ENCODE measurements at regions not wholly inside any gene's neighbourhood (a gene's known extent, or its start where the extent isn't known, plus 50 kb on each side); places are given as distances from the start of the nearest gene placed in this dataset.
"Not testable (repeated sequence)": the region's sequence is repeated elsewhere in the genome, so short reads cannot be mapped to it uniquely, and the experiment has no call there.

DNA sequence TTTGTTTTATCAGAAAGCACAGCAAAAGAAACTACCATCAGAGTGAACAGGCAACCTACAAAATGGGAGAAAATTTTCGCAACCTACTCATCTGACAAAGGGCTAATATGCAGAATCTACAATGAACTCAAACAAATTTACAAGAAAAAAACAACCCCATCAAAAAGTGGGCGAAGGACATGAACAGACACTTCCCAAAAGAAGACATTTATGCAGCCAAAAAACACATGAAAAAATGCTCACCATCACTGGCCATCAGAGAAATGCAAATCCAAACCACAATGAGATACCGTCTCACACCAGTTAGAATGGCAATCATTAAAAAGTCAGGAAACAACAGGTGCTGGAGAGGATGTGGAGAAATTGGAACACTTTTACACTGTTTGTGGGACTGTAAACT is 460.4 kb upstream of the MKI67 start:
- not testable (repeated sequence) for TF ChIP-seq TAF1 (IDR thresholded peaks at IDR 0.05; ENCODE audit: borderline replicate concordance, low read depth, low read length); FOXM1 (IDR thresholded peaks at IDR 0.05; ENCODE audit: low read depth); GATA2 (CRISPR knock-in tag; IDR thresholded peaks at IDR 0.05); RFX5 (IDR thresholded peaks at IDR 0.05; ENCODE audit: low read length); NRF1 (IDR thresholded peaks at IDR 0.05; ENCODE audit: low read depth, low read length); NFIC (IDR thresholded peaks at IDR 0.05; ENCODE audit: borderline replicate concordance); SMC3 (IDR thresholded peaks at IDR 0.05; ENCODE audit: low read depth, low read length); POLR2AphosphoS5 (IDR thresholded peaks at IDR 0.05; ENCODE audit: low read depth, low read length)
- TF ChIP-seq, protein P1, sequence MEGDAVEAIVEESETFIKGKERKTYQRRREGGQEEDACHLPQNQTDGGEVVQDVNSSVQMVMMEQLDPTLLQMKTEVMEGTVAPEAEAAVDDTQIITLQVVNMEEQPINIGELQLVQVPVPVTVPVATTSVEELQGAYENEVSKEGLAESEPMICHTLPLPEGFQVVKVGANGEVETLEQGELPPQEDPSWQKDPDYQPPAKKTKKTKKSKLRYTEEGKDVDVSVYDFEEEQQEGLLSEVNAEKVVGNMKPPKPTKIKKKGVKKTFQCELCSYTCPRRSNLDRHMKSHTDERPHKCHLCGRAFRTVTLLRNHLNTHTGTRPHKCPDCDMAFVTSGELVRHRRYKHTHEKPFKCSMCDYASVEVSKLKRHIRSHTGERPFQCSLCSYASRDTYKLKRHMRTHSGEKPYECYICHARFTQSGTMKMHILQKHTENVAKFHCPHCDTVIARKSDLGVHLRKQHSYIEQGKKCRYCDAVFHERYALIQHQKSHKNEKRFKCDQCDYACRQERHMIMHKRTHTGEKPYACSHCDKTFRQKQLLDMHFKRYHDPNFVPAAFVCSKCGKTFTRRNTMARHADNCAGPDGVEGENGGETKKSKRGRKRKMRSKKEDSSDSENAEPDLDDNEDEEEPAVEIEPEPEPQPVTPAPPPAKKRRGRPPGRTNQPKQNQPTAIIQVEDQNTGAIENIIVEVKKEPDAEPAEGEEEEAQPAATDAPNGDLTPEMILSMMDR (IDR thresholded peaks at IDR 0.05): not testable (repeated sequence)
- TF ChIP-seq, protein P2, sequence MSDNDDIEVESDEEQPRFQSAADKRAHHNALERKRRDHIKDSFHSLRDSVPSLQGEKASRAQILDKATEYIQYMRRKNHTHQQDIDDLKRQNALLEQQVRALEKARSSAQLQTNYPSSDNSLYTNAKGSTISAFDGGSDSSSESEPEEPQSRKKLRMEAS (IDR thresholded peaks at IDR 0.05; ENCODE audit: low read depth): not testable (repeated sequence)
